GM12892 (cell line): ENCODE measurements at regions not wholly inside any gene's neighbourhood (a gene's known extent, or its start where the extent isn't known, plus 50 kb on each side); places are given as distances from the start of the nearest gene placed in this dataset.

ENCODE experiments used
- POLR2A ChIP-seq: IDR thresholded peaks from 2 replicates; pipeline ENCODE4 v1.6.1; 2011; ENCODE audit warnings: low read depth, low read length, control low read depth
- TAF1 ChIP-seq: IDR thresholded peaks from 2 replicates; pipeline ENCODE4 v1.6.1; 2011; ENCODE audit warnings: low read depth, mild to moderate bottlenecking, control low read depth, low read length, borderline replicate concordance

DNA sequence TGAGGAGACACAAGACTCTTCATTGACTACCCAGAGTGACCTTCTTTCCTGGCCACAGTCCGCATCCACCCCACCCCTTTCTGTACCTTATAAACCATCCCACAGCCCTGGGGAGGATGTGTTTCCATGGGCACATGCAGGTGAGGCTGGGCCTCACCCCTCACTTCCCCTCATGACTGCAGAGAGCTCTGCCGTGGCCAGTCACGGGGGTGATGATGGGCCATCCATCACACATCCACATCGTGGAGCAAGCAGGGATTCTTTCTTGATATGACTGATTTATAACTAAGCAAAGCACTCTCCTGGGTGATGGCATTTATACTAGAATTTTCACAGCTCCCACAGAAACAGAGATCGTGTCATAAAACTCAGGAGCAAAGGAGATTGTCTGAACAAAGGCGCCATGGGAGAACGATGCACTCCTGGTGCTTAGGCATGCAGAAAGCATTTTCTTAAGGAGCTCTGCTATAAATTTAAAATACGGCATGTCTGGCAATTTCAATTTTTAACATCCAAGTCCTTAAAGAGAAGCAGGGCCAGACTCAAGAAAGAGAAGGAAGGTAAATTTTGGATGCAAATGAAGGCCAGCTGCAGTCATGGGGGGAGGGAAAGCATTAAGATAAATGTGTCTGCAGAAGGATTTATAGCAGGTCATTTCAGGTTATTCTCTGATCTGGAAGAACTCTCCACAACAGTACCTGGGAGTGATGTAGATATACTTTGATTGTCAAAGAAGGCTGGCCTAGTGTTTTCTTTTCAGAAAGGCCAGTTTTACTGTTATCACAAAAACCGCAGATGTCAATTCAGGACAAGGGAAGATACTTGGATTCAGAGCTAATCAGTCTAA lies 777.0 kb downstream of the C6orf118 start:
- TF ChIP-seq POLR2A, result no peak
- no peak for TF ChIP-seq TAF1
